ENCODE measurements at regions not wholly inside any gene's neighbourhood (a gene's known extent, or its start where the extent isn't known, plus 50 kb on each side); places are given as distances from the start of the nearest gene placed in this dataset.

- no peak for TF ChIP-seq CTCF (conservative IDR thresholded peaks at IDR 0.05; ENCODE audit: low read depth, low read length)
Observed at GRCh38 chr5:166493612-166494011, 1797.8 kb upstream of the WWC1 start.

GRCh38 chr5:166497496-166498104 lies 1793.8 kb upstream of the WWC1 start:
- no peak for DNase-seq (ENCODE audit: low read depth)
- H3K4me3 ChIP-seq (ENCODE audit: low read length) = no peak overlapping the region
- no peak for TF ChIP-seq CTCF (conservative IDR thresholded peaks at IDR 0.05; ENCODE audit: low read depth, low read length)

More at GRCh38 chr5:166493612-166494011, 1797.8 kb upstream of the WWC1 start:
- no peak for DNase-seq (ENCODE audit: low read depth)
- no peak overlapping the region for H3K4me3 ChIP-seq (ENCODE audit: low read length)

GRCh38 chr5:166499447-166500240 lies 1791.8 kb upstream of the WWC1 start:
- no peak overlapping the region for H3K4me3 ChIP-seq (ENCODE audit: low read length)
- DNase-seq (ENCODE audit: low read depth) = no peak
- no peak for TF ChIP-seq CTCF (conservative IDR thresholded peaks at IDR 0.05; ENCODE audit: low read depth, low read length)

GRCh38 chr5:166503506-166503905 lies 1787.9 kb upstream of the WWC1 start:
- no peak for TF ChIP-seq CTCF (conservative IDR thresholded peaks at IDR 0.05; ENCODE audit: low read depth, low read length)
- DNase-seq (ENCODE audit: low read depth) = no peak
- no peak overlapping the region for H3K4me3 ChIP-seq (ENCODE audit: low read length)

- TF ChIP-seq CTCF (conservative IDR thresholded peaks at IDR 0.05; ENCODE audit: low read depth, low read length) = no peak
- no peak for DNase-seq (ENCODE audit: low read depth)
- no peak overlapping the region for H3K4me3 ChIP-seq (ENCODE audit: low read length)
Observed at GRCh38 chr5:166505067-166505466, 1786.4 kb upstream of the WWC1 start.

- DNase-seq (ENCODE audit: low read depth) = peak; percentile 8
- H3K4me3 ChIP-seq (ENCODE audit: low read length) = no peak overlapping the region
- TF ChIP-seq CTCF (conservative IDR thresholded peaks at IDR 0.05; ENCODE audit: low read depth, low read length) = no peak
Observed at GRCh38 chr5:166505544-166505943, 1785.9 kb upstream of the WWC1 start.
